Body of pancreas (tissue), 4 donors: ENCODE measurements at regions not wholly inside any gene's neighbourhood (a gene's known extent, or its start where the extent isn't known, plus 50 kb on each side); places are given as distances from the start of the nearest gene placed in this dataset.

Source experiments
- POLR2A ChIP-seq, 3 donors: fragments of 450-650 bp; IDR thresholded peaks; one replicate each; pipeline ENCODE4 v1.6.1; 2016; ENCODE audit warnings: antibody characterized with exemption in 3 of 3, mild to moderate bottlenecking in 2 of 3
- TF ChIP-seq, protein P1 (sequence below), 7 experiments: fragments of 450-650 bp in 4 of 7; fragments of 200-600 bp in 3 of 7; sonication (generic) in 3 of 7; IDR thresholded peaks; one replicate each; pipeline ENCODE4 v1.5.1; 2016 to 2019; ENCODE audit warnings: antibody characterized with exemption in 7 of 7

DNA sequence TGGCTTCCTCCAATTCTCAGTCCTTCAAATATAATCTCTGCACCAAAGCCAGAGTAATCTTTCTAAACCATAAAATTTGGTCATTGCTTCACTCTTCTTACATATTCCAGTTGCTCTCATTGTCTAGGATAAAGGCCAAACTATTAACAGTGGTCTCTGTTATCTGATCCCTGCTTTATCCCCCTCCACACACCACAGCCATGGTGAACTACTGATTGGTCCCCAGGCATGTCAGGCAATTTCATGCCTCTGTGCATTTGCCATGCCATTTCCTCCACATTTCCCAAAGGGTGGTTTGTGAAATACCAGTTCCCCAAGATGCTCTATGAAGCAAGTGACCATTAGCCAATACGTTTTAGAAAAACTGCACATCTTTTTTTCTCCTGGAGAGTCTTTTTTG lies 97.0 kb downstream of the FAM181B start:
- TF ChIP-seq, protein P1, sequence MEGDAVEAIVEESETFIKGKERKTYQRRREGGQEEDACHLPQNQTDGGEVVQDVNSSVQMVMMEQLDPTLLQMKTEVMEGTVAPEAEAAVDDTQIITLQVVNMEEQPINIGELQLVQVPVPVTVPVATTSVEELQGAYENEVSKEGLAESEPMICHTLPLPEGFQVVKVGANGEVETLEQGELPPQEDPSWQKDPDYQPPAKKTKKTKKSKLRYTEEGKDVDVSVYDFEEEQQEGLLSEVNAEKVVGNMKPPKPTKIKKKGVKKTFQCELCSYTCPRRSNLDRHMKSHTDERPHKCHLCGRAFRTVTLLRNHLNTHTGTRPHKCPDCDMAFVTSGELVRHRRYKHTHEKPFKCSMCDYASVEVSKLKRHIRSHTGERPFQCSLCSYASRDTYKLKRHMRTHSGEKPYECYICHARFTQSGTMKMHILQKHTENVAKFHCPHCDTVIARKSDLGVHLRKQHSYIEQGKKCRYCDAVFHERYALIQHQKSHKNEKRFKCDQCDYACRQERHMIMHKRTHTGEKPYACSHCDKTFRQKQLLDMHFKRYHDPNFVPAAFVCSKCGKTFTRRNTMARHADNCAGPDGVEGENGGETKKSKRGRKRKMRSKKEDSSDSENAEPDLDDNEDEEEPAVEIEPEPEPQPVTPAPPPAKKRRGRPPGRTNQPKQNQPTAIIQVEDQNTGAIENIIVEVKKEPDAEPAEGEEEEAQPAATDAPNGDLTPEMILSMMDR (IDR thresholded peaks at IDR 0.05) = no peak
- TF ChIP-seq POLR2A (IDR thresholded peaks at IDR 0.05) = no peak
